SJSA1 (cell line): ENCODE measurements at regions not wholly inside any gene's neighbourhood (a gene's known extent, or its start where the extent isn't known, plus 50 kb on each side); places are given as distances from the start of the nearest gene placed in this dataset.
A peak's percentile ranks its signal among the peaks of the same experiment; 100 is the strongest.

Experiments
- DNase-seq, 2 experiments: peaks; one replicate each; pipeline ENCODE4 v3.0.0-alpha.2; 2015 to 2020; ENCODE audit warnings: low spot score in 2 of 2, low read depth in 1 of 2
- H3K27ac ChIP-seq: fragments of 250-450 bp; sonication (Bioruptor Pico); 2 replicates; pipeline ENCODE4 v1.5.1; 2020; ENCODE audit warnings: mild to moderate bottlenecking, moderate library complexity
- H3K27me3 ChIP-seq: fragments of 250-450 bp; sonication (Bioruptor Pico); replicated peaks from 2 replicates; pipeline ENCODE4 v1.5.1; 2020; ENCODE audit warnings: mild to moderate bottlenecking, moderate library complexity
- H3K36me3 ChIP-seq: fragments of 250-450 bp; sonication (Bioruptor Pico); 2 replicates; pipeline ENCODE4 v1.5.1; 2020; ENCODE audit warnings: mild to moderate bottlenecking
- H3K4me1 ChIP-seq: fragments of 250-450 bp; sonication (Bioruptor Pico); replicated peaks from 2 replicates; pipeline ENCODE4 v1.6.1; 2021; ENCODE audit warnings: mild to moderate bottlenecking
- H3K4me3 ChIP-seq: fragments of 250-450 bp; sonication (Bioruptor Pico); 2 replicates; pipeline ENCODE4 v1.5.1; 2020; ENCODE audit warnings: mild to moderate bottlenecking
- H3K9me3 ChIP-seq: fragments of 250-450 bp; sonication (Bioruptor Pico); replicated peaks from 2 replicates; pipeline ENCODE4 v1.5.1; 2020; ENCODE audit warnings: mild to moderate bottlenecking

DNA sequence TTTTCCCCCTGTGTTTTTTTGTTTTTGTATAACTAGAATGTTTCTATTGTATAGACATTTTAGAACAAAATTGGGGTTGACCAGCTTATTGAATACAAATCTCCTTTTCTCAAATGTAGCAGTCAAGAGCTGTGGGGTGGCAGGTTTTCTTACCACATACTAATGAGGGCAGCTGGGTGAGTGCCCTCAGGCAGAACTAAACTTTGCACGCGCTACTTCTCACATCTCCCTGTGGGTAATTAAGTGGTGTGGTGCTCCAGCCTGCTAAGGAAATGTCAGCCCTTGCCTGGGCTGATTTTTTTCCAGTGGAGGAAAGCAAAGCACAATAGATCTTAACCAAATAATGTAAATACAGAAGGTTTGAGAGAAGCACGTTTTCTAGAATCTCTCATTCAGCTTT, 717.6 kb upstream of the TENM3 start:
- no peak for DNase-seq
- Histone ChIP-seq H3K4me3 (no peak overlapping the region), H3K4me1 (no peaks in the 10 kb centered on the region), H3K36me3 (no peaks in the 10 kb centered on the region), H3K9me3 (no peaks in the 10 kb centered on the region), H3K27me3 (peaks cover 8% of the 10 kb centered on the region), H3K27ac (no peak overlapping the region)

DNA sequence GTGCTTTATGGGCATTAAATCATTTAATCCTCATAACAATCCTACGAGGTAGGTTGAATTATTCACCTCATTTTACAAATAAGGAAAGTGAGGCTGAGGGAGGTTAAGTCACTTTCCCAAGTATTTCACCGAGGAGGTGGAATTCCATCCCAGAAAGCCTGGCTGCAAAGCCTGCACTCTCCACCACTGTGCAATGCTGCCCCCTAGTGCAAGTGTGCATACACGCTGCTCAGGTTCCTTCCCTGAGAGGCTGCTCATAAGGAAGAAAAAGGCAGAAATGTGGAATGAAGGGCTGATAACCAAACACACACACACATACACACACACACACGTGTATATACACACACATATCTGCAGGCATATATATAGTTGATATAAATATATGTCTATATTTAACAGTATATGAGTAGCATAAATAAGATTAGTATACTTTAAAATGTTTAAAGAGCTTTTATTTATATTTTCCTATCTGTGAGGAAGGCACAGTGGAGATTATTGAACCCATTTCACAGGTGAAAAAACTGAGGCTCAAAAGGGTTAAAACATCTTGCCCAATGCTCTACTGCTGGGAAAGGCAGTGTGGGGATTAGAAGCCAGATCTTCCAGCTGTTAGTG, 714.5 kb upstream of the TENM3 start:
- H3K4me1 ChIP-seq, result no peaks in the 10 kb centered on the region
- H3K9me3 ChIP-seq, result no peaks in the 10 kb centered on the region
- peak; percentile 59 to 75 for DNase-seq
- H3K27me3 ChIP-seq, result peaks cover 9% of the 10 kb centered on the region
- H3K4me3 ChIP-seq, result no peak overlapping the region
- H3K27ac ChIP-seq, result no peak overlapping the region
- H3K36me3 ChIP-seq, result no peaks in the 10 kb centered on the region

DNA sequence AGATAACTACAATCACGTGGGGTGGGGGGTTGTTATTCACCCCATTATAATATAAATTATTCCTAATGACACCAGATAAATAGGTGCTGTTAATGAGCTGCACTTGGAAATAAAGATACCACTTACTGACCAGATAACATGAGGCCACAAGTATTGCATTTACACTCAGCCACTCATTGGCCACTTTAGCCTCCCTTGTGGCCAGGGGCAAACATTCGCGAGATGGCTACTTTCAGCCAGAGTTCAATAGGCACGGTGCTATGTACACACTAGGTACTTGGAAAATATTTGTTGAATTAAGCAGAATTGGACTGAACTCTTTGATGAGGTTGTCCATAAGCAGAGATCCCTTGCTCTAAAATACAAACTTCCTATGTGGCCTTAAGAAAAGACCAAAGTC, 713.7 kb upstream of the TENM3 start:
- no peak overlapping the region for H3K27ac ChIP-seq
- H3K36me3 ChIP-seq, result no peaks in the 10 kb centered on the region
- no peak overlapping the region for H3K4me3 ChIP-seq
- H3K9me3 ChIP-seq, result no peaks in the 10 kb centered on the region
- DNase-seq, result no peak
- H3K27me3 ChIP-seq, result peaks cover 11% of the 10 kb centered on the region
- no peaks in the 10 kb centered on the region for H3K4me1 ChIP-seq

DNA sequence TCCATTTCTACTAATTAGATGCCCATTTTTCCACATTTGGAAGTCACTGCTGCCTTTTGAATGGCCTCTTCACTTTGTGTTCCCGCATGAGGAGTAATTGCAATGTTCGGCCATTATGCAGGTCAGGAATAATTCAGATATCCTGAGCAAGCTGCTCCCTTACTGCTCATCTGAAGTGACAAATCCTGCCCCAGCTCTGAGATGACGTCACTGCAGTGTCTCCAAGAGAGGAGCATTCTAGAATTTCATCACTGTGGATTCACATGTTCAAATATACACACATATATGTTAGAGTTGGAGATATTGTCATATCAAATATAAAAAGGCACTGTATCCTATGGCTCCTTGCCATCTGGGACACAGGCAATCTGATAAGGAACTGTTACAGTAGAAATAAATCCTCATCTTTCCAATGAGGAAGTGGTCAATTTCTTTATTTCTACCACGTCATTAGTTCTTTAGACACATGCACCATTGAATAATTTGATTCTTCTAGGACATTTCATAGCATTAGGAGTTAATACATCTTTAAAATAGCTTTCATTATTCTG, 706.9 kb upstream of the TENM3 start:
- H3K4me3 ChIP-seq, result no peak overlapping the region
- no peaks in the 10 kb centered on the region for H3K9me3 ChIP-seq
- H3K36me3 ChIP-seq, result no peaks in the 10 kb centered on the region
- DNase-seq, result no peak
- H3K27ac ChIP-seq, result no peak overlapping the region
- H3K4me1 ChIP-seq, result 0 out of 2 replicates have a peak, but pooled peaks cover under 1% of the 10 kb centered on the region
- peaks cover 21% of the 10 kb centered on the region for H3K27me3 ChIP-seq

- Histone ChIP-seq H3K27me3 (peaks cover 21% of the 10 kb centered on the region; the same call in 1 of the 2 replicates), H3K4me3 (no peak overlapping the region), H3K4me1 (0 out of 2 replicates have a peak, but pooled peaks cover 3% of the 10 kb centered on the region), H3K36me3 (no peaks in the 10 kb centered on the region), H3K9me3 (no peaks in the 10 kb centered on the region), H3K27ac (no peak overlapping the region)
- DNase-seq, result no peak
These were observed 706.3 kb upstream of the TENM3 start for GRCh38 chr4:181536811-181537434.

GRCh38 chr4:181538431-181538830, 704.8 kb upstream of the TENM3 start:
- no peak for DNase-seq
- no peak overlapping the region for H3K27ac ChIP-seq
- H3K36me3 ChIP-seq, result no peaks in the 10 kb centered on the region
- H3K27me3 ChIP-seq, result peaks cover 14% of the 10 kb centered on the region; the same call in 1 of the 2 replicates
- 0 out of 2 replicates have a peak, but pooled peaks cover 3% of the 10 kb centered on the region for H3K4me1 ChIP-seq
- H3K9me3 ChIP-seq, result no peaks in the 10 kb centered on the region
- no peak overlapping the region for H3K4me3 ChIP-seq

GRCh38 chr4:181541396-181541795, 701.8 kb upstream of the TENM3 start:
- H3K4me3 ChIP-seq, result no peak overlapping the region
- DNase-seq, result no peak
- H3K9me3 ChIP-seq, result no peaks in the 10 kb centered on the region
- 0 out of 2 replicates have a peak, but pooled peaks cover 3% of the 10 kb centered on the region for H3K4me1 ChIP-seq
- peaks cover 10% of the 10 kb centered on the region; the same call in 1 of the 2 replicates for H3K27me3 ChIP-seq
- H3K36me3 ChIP-seq, result no peaks in the 10 kb centered on the region
- H3K27ac ChIP-seq, result no peak overlapping the region

- Histone ChIP-seq H3K36me3 (no peaks in the 10 kb centered on the region), H3K4me3 (no peak overlapping the region), H3K27ac (peak overlapping the region; percentile 69), H3K4me1 (peaks cover 14% of the 10 kb centered on the region), H3K9me3 (no peaks in the 10 kb centered on the region), H3K27me3 (no peaks in the 10 kb centered on the region)
- DNase-seq, result peak; percentile 77 to 82
These were observed 694.2 kb upstream of the TENM3 start for GRCh38 chr4:181548873-181549575.

DNA sequence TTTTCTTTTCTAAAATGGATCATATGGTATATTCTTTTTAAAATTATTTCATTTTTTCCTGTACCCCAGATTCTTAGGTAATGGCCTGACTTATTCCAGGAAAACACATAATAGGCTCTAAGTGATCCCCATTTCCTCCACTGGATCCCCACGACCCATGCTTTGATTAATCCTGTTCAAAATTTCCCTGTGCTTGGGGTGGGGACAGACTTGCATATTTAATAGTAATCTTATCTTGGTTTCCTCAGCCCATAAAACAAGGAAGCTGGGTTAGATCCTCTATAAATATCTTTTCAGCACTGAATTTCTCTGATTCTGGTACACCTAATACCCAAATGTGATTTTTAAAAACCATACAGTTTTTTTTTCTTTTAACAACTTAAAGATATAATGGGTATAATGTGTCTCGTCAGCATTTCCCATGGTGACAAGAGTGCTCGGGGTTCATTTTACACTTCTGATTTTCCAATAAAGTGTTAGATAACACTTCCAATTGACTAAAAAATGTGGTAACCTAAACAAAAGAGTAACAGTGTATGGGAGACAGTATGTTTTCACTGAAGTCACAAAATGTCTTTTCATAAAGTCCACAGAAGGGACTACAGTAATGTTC, 693.5 kb upstream of the TENM3 start:
- no peak for DNase-seq
- Histone ChIP-seq H3K4me1 (peaks cover 14% of the 10 kb centered on the region), H3K9me3 (no peaks in the 10 kb centered on the region), H3K27me3 (no peaks in the 10 kb centered on the region), H3K36me3 (no peaks in the 10 kb centered on the region), H3K4me3 (no peak overlapping the region), H3K27ac (peak overlapping the region; percentile 69)

DNA sequence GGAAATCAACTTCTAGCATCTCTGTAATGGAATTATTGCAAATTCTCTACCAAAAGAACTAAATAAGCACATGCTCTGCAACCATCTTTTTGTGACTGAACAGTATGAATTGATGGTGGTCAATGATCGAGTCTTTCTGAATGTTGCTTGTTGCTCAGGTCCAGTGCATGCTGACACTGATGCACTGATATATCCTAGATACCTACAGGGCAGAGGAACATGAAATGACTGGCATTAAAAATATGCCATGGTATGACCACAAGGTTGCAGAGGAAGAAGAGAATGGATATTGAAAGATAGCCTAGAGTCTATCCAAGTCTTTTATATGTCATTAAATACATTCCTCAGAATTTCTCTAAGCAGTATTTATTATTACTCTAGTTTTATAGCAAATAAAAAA, 692.8 kb upstream of the TENM3 start:
- no peak for DNase-seq
- H3K36me3 ChIP-seq, result no peaks in the 10 kb centered on the region
- H3K27ac ChIP-seq, result no peak overlapping the region
- H3K9me3 ChIP-seq, result no peaks in the 10 kb centered on the region
- no peak overlapping the region for H3K4me3 ChIP-seq
- H3K27me3 ChIP-seq, result no peaks in the 10 kb centered on the region
- peaks cover 14% of the 10 kb centered on the region for H3K4me1 ChIP-seq

DNA sequence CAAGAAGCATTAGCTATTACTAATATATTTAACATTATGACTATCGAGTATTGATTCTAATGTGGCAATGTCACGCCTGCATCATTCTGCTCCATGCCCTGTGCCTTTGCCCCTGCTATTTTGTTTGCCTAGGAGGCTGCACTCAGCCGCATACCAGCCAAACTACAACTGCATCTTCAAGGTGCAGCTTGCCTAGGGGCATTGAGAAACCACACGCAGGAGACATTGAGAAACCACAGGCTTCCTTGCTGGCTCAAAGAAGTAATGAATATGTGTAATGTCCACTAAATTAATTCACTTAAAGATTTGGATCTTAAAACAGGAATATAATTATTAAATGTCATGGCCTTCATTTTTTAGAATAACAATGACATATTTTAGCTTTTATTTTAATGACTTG, 683.6 kb upstream of the TENM3 start:
- H3K27ac ChIP-seq, result no peak overlapping the region
- H3K36me3 ChIP-seq, result no peaks in the 10 kb centered on the region
- no peaks in the 10 kb centered on the region for H3K4me1 ChIP-seq
- no peaks in the 10 kb centered on the region for H3K27me3 ChIP-seq
- H3K9me3 ChIP-seq, result no peaks in the 10 kb centered on the region; the same call in 1 of the 2 replicates
- H3K4me3 ChIP-seq, result no peak overlapping the region
- DNase-seq, result no peak

- Histone ChIP-seq H3K36me3 (no peaks in the 10 kb centered on the region), H3K4me1 (no peaks in the 10 kb centered on the region)
- DNase-seq, result no peak
These were observed 680.8 kb upstream of the TENM3 start for GRCh38 chr4:181562399-181562798.

GRCh38 chr4:181564625-181565024, 678.6 kb upstream of the TENM3 start:
- Histone ChIP-seq H3K4me3 (no peak overlapping the region), H3K27me3 (no peaks in the 10 kb centered on the region), H3K36me3 (no peaks in the 10 kb centered on the region), H3K4me1 (no peaks in the 10 kb centered on the region), H3K9me3 (no peaks in the 10 kb centered on the region; the same call in 1 of the 2 replicates), H3K27ac (no peak overlapping the region)
- DNase-seq, result no peak

More at GRCh38 chr4:181562399-181562798, 680.8 kb upstream of the TENM3 start:
- H3K27me3 ChIP-seq, result no peaks in the 10 kb centered on the region
- H3K4me3 ChIP-seq, result no peak overlapping the region
- no peak overlapping the region for H3K27ac ChIP-seq
- no peaks in the 10 kb centered on the region; the same call in 1 of the 2 replicates for H3K9me3 ChIP-seq
